ENCODE measurements at regions not wholly inside any gene's neighbourhood (a gene's known extent, or its start where the extent isn't known, plus 50 kb on each side); places are given as distances from the start of the nearest gene placed in this dataset.

- no peak overlapping the region for H3K4me3 ChIP-seq (ENCODE audit: low read depth, low read length)
- peak; percentile 97 for DNase-seq (ENCODE audit: low read depth)
- in situ Hi-C loops (cut with HindIII; ENCODE audit: low sequenced_read_pairs): no loop called here
- TF ChIP-seq, protein P1, sequence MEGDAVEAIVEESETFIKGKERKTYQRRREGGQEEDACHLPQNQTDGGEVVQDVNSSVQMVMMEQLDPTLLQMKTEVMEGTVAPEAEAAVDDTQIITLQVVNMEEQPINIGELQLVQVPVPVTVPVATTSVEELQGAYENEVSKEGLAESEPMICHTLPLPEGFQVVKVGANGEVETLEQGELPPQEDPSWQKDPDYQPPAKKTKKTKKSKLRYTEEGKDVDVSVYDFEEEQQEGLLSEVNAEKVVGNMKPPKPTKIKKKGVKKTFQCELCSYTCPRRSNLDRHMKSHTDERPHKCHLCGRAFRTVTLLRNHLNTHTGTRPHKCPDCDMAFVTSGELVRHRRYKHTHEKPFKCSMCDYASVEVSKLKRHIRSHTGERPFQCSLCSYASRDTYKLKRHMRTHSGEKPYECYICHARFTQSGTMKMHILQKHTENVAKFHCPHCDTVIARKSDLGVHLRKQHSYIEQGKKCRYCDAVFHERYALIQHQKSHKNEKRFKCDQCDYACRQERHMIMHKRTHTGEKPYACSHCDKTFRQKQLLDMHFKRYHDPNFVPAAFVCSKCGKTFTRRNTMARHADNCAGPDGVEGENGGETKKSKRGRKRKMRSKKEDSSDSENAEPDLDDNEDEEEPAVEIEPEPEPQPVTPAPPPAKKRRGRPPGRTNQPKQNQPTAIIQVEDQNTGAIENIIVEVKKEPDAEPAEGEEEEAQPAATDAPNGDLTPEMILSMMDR (IDR thresholded peaks at IDR 0.05; ENCODE audit: low read depth, low read length, missing control alignments): no peak
Measured at GRCh38 chr16:17836868-17837602, 366.3 kb upstream of the XYLT1 start.

DNA sequence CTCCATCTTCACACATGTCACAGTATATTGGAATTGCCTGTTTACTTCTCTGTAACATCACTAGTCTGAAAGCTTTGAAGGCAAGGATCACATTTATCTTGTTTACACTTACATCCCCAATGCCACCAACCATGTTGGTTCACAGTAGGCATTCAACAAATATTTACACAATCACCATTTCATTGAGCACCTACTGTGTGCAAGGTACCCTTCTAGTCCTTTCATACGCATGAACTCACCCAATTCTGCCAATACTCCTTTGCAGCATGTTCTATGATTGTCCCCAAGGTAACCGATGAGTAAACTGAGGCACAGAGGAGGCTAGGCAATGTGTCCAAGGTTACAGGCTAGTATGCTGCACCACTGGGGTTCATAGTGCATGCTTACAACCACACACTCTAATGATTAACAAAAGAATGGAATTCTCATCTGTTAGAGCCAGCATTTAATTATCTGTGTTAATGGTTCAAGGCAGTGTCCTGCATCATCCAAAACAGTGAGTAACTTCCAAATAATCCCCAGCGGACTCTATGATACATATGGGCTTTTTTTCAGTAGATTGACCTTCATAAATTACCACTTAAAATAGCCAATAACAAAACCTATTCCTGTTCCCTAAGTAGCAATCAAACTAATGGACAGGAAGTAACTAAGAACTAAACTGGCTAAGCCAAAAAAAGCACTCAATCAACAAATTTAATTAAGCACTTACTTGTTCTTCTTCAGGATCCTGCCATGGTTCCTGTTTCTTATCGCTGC, 364.5 kb upstream of the XYLT1 start:
- DNase-seq (ENCODE audit: low read depth): no peak
- TF ChIP-seq, protein P1 (IDR thresholded peaks at IDR 0.05; ENCODE audit: low read depth, low read length, missing control alignments): no peak
- H3K4me3 ChIP-seq (ENCODE audit: low read depth, low read length): no peak overlapping the region
- in situ Hi-C loops (cut with HindIII; ENCODE audit: low sequenced_read_pairs): no loop called here

- TF ChIP-seq, protein P1 (IDR thresholded peaks at IDR 0.05; ENCODE audit: low read depth, low read length, missing control alignments): no peak
Measured at GRCh38 chr16:17832738-17833137, 362.0 kb upstream of the XYLT1 start.

DNA sequence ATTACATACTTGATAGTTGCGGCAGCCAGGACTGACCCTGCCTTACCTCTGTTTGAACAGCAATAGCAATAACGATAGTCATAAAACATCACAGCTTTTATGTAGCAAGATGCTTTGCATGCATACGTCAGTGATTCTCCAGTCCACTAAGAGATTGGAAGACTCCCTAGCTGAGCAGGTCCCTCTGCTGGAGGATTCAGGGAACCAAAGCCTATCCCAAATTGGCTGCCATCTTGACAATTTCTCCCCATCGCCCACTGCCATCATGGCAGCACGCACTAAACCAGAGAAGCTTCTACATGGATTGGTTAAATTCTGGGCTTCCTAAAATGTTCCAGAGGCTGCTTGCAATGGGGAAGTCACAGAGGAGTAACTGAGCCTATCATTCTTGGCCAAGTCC, 360.6 kb upstream of the XYLT1 start:
- no peak overlapping the region for H3K4me3 ChIP-seq (ENCODE audit: low read depth, low read length)
- DNase-seq (ENCODE audit: low read depth): no peak
- TF ChIP-seq, protein P1 (IDR thresholded peaks at IDR 0.05; ENCODE audit: low read depth, low read length, missing control alignments): no peak
- in situ Hi-C loops (cut with HindIII; ENCODE audit: low sequenced_read_pairs): no loop called here

More at GRCh38 chr16:17832738-17833137, 362.0 kb upstream of the XYLT1 start:
- DNase-seq (ENCODE audit: low read depth): no peak
- in situ Hi-C loops (cut with HindIII; ENCODE audit: low sequenced_read_pairs): no loop called here
- H3K4me3 ChIP-seq (ENCODE audit: low read depth, low read length): no peak overlapping the region

DNA sequence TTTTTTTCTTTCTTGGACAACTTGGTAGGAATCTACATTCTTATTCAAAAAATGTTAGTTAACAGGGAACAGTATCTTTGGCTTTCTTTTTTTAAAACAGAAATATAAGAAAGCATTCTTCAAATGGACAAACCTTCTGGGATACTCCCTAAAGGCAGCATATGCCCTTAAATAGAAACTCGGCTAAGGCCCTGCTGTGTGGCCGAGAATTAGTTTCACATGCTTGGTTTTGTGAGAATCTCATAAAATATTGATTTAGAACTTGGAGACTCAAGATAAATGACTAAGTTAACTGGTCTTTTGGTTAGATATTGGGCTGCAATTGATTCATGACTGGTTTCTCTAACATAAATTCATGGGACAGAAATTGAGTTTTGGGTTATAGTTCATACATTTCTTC, 359.9 kb upstream of the XYLT1 start:
- in situ Hi-C loops (cut with HindIII; ENCODE audit: low sequenced_read_pairs): no loop called here
- no peak overlapping the region for H3K4me3 ChIP-seq (ENCODE audit: low read depth, low read length)
- TF ChIP-seq, protein P1 (IDR thresholded peaks at IDR 0.05; ENCODE audit: low read depth, low read length, missing control alignments): no peak
- DNase-seq (ENCODE audit: low read depth): no peak

DNA sequence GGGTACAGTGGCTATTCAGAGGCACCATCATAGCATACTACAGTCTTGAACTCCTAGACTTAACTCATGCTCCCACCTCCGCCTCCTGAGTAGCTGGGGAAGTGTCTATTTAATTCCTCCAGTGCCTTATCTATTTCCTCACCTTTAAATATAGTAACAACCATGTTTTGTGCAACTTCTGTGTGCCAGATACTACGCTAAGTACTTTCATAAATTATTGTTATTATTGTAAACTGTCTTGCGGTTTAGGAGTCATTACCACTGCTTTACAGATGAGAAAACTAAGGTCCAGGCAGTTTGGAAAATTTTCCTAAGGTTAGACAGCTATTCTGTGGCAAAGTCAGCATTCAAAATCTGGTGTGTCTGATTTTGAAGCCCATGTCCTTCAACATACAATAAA, 359.1 kb upstream of the XYLT1 start:
- no peak for DNase-seq (ENCODE audit: low read depth)
- no peak overlapping the region for H3K4me3 ChIP-seq (ENCODE audit: low read depth, low read length)
- in situ Hi-C loops (cut with HindIII; ENCODE audit: low sequenced_read_pairs): no loop called here
- TF ChIP-seq, protein P1 (IDR thresholded peaks at IDR 0.05; ENCODE audit: low read depth, low read length, missing control alignments): no peak

Data from astrocyte of the cerebellum (primary cell).